ENCODE measurements at regions not wholly inside any gene's neighbourhood (a gene's known extent, or its start where the extent isn't known, plus 50 kb on each side); places are given as distances from the start of the nearest gene placed in this dataset.
A peak's percentile ranks its signal among the peaks of the same experiment; 100 is the strongest.

GRCh38 chr5:69019668-69020375 is 74.0 kb upstream of the SLC30A5 start:
- no peak overlapping the region for H3K27ac ChIP-seq (ENCODE audit: low read depth in 2 of 2, low read length in 1 of 2)
- ChIA-PET POLR2A (no interaction called here), CTCF (interaction anchor here (0.6 to 1.8 kb wide), 3 partner anchors 12 to 733 kb away, joined by 3 to 5 read pairs (median 4); no protein-coding TSS in a partner anchor)
- H3K4me2 ChIP-seq = no peak overlapping the region
- no peak overlapping the region for H2AFZ ChIP-seq (ENCODE audit: low read depth)
- no peaks in the 10 kb centered on the region for H3K27me3 ChIP-seq (ENCODE audit: insufficient read depth)
- no peaks in the 10 kb centered on the region for H4K20me1 ChIP-seq (ENCODE audit: insufficient read depth)
- no peak overlapping the region for H3K9ac ChIP-seq
- H3K79me2 ChIP-seq (ENCODE audit: insufficient read depth) = no peaks in the 10 kb centered on the region
- H3K9me2 ChIP-seq = no peaks in the 10 kb centered on the region
- 53% methylated on average over 6 of the region's 6 CpGs for WGBS (ENCODE audit: low lambda C conversion rate)
- no peak for DNase-seq
- H3K36me3 ChIP-seq (replicated peaks in 1 of 2; ENCODE audit: control insufficient read depth in 1 of 2, insufficient read depth in 2 of 2, low read length in 1 of 2) = no peaks in the 10 kb centered on the region
- peaks cover 0 to 3% of the 10 kb centered on the region in 2 experiments; a peak in 1 of 4 replicates for H3K4me1 ChIP-seq (ENCODE audit: control insufficient read depth in 1 of 2, insufficient read depth in 2 of 2, low read depth in 1 of 2, low read length in 1 of 2)
- no peak overlapping the region for H3K4me3 ChIP-seq (ENCODE audit: low read depth in 2 of 2, low read length in 1 of 2)
- H3F3A ChIP-seq (replicated peaks; ENCODE audit: insufficient read depth) = no peaks in the 10 kb centered on the region
- TF ChIP-seq MEF2A (IDR thresholded peaks at IDR 0.05; ENCODE audit: borderline replicate concordance, low read depth) = no peak
- no peak for TF ChIP-seq FOSL2 (IDR thresholded peaks at IDR 0.05; ENCODE audit: borderline replicate concordance, low read depth)
- TF ChIP-seq MXI1 (IDR thresholded peaks at IDR 0.05; ENCODE audit: low read depth, low read length) = no peak
- no peak for TF ChIP-seq FOXM1 (IDR thresholded peaks at IDR 0.05; ENCODE audit: low read depth)
- TF ChIP-seq RXRA (IDR thresholded peaks at IDR 0.05; ENCODE audit: borderline replicate concordance, low read depth) = no peak
- TF ChIP-seq TEAD4 (IDR thresholded peaks at IDR 0.05; ENCODE audit: borderline replicate concordance, insufficient read depth) = no peak
- TF ChIP-seq, protein P1, sequence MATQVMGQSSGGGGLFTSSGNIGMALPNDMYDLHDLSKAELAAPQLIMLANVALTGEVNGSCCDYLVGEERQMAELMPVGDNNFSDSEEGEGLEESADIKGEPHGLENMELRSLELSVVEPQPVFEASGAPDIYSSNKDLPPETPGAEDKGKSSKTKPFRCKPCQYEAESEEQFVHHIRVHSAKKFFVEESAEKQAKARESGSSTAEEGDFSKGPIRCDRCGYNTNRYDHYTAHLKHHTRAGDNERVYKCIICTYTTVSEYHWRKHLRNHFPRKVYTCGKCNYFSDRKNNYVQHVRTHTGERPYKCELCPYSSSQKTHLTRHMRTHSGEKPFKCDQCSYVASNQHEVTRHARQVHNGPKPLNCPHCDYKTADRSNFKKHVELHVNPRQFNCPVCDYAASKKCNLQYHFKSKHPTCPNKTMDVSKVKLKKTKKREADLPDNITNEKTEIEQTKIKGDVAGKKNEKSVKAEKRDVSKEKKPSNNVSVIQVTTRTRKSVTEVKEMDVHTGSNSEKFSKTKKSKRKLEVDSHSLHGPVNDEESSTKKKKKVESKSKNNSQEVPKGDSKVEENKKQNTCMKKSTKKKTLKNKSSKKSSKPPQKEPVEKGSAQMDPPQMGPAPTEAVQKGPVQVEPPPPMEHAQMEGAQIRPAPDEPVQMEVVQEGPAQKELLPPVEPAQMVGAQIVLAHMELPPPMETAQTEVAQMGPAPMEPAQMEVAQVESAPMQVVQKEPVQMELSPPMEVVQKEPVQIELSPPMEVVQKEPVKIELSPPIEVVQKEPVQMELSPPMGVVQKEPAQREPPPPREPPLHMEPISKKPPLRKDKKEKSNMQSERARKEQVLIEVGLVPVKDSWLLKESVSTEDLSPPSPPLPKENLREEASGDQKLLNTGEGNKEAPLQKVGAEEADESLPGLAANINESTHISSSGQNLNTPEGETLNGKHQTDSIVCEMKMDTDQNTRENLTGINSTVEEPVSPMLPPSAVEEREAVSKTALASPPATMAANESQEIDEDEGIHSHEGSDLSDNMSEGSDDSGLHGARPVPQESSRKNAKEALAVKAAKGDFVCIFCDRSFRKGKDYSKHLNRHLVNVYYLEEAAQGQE (IDR thresholded peaks at IDR 0.05; ENCODE audit: low read depth, low read length) = no peak
- TF ChIP-seq, protein P2, sequence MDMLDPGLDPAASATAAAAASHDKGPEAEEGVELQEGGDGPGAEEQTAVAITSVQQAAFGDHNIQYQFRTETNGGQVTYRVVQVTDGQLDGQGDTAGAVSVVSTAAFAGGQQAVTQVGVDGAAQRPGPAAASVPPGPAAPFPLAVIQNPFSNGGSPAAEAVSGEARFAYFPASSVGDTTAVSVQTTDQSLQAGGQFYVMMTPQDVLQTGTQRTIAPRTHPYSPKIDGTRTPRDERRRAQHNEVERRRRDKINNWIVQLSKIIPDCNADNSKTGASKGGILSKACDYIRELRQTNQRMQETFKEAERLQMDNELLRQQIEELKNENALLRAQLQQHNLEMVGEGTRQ (IDR thresholded peaks at IDR 0.05; ENCODE audit: borderline replicate concordance, low read depth, low read length) = no peak
- H3K9me3 ChIP-seq = no peaks in the 10 kb centered on the region

DNA sequence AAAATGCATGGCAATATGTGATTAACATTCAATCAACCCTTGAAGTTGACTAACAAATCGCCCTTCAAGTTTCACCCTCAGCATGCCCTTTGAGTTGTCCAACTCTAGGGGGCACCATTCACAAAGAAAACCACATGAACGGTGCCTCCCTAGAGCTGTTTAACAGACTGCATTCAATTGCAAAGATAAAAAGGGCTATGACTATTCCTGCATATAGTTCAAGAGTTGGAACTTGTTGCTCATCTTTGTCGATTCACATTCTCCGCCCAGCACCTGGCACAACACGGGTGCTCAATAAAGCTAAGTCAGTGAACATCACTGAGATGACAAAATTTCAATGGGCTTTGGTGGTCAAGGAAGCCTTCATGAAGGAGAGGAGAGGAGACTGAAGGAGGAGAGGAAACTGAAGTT is 69.6 kb upstream of the SLC30A5 start:
- DNase-seq = peak; percentile 68
- ChIA-PET POLR2A (no interaction called here), CTCF (interaction anchor here (0.7 to 14.0 kb wide), 22 partner anchors 9 to 741 kb away, joined by 3 to 262 read pairs (median 4); partner anchors contain the start of genes CCDC125 and SLC30A5)
- no peaks in the 10 kb centered on the region for H3K27me3 ChIP-seq (ENCODE audit: insufficient read depth)
- H3K36me3 ChIP-seq (replicated peaks in 1 of 2; ENCODE audit: control insufficient read depth in 1 of 2, insufficient read depth in 2 of 2, low read length in 1 of 2) = no peaks in the 10 kb centered on the region
- WGBS (ENCODE audit: low lambda C conversion rate) = 52% methylated on average over 5 of the region's 5 CpGs
- no peak overlapping the region for H3K4me2 ChIP-seq
- H3K27ac ChIP-seq (ENCODE audit: low read depth in 2 of 2, low read length in 1 of 2) = 0 out of 4 replicates have a peak overlapping the region, but pooled peaks of 1 of the 2 experiments have one; percentile 16
- H3K9me2 ChIP-seq = no peaks in the 10 kb centered on the region
- no peaks in the 10 kb centered on the region for H3K9me3 ChIP-seq
- H3K4me3 ChIP-seq (ENCODE audit: low read depth in 2 of 2, low read length in 1 of 2) = no peak overlapping the region
- H3K9ac ChIP-seq = no peak overlapping the region
- H3K79me2 ChIP-seq (ENCODE audit: insufficient read depth) = no peaks in the 10 kb centered on the region
- no peak overlapping the region for H2AFZ ChIP-seq (ENCODE audit: low read depth)
- H3F3A ChIP-seq (replicated peaks; ENCODE audit: insufficient read depth) = no peaks in the 10 kb centered on the region
- H3K4me1 ChIP-seq (ENCODE audit: control insufficient read depth in 1 of 2, insufficient read depth in 2 of 2, low read depth in 1 of 2, low read length in 1 of 2) = peaks cover 0 to 3% of the 10 kb centered on the region in 2 experiments; a peak in 1 of 4 replicates
- H4K20me1 ChIP-seq (ENCODE audit: insufficient read depth) = no peaks in the 10 kb centered on the region
- TF ChIP-seq, protein P3, sequence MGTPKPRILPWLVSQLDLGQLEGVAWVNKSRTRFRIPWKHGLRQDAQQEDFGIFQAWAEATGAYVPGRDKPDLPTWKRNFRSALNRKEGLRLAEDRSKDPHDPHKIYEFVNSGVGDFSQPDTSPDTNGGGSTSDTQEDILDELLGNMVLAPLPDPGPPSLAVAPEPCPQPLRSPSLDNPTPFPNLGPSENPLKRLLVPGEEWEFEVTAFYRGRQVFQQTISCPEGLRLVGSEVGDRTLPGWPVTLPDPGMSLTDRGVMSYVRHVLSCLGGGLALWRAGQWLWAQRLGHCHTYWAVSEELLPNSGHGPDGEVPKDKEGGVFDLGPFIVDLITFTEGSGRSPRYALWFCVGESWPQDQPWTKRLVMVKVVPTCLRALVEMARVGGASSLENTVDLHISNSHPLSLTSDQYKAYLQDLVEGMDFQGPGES (IDR thresholded peaks at IDR 0.05; ENCODE audit: low read depth, low read length) = no peak
- TF ChIP-seq FOXJ3 (CRISPR knock-in tag; IDR thresholded peaks at IDR 0.05) (no peak), CTCF (IDR thresholded peaks at IDR 0.05) (peak; percentile 68), JUND (IDR thresholded peaks at IDR 0.05) (no peak)
- TF ChIP-seq, protein P1 (IDR thresholded peaks at IDR 0.05; ENCODE audit: low read depth, low read length) = no peak
- TF ChIP-seq, protein P2 (IDR thresholded peaks at IDR 0.05; ENCODE audit: borderline replicate concordance, low read depth, low read length) = no peak
